CMK (cell line): ENCODE measurements at regions not wholly inside any gene's neighbourhood (a gene's known extent, or its start where the extent isn't known, plus 50 kb on each side); places are given as distances from the start of the nearest gene placed in this dataset.
"Not testable (repeated sequence)": the region's sequence is repeated elsewhere in the genome, so short reads cannot be mapped to it uniquely, and the experiment has no call there.

ENCODE experiments used
- DNase-seq: peaks from one replicate; pipeline ENCODE4 v3.0.0-alpha.2; 2010; ENCODE audit warnings: low read depth

GRCh38 chr11:37171451-37171850, 573.4 kb upstream of the RAG2 start:
- DNase-seq = no peak

DNA sequence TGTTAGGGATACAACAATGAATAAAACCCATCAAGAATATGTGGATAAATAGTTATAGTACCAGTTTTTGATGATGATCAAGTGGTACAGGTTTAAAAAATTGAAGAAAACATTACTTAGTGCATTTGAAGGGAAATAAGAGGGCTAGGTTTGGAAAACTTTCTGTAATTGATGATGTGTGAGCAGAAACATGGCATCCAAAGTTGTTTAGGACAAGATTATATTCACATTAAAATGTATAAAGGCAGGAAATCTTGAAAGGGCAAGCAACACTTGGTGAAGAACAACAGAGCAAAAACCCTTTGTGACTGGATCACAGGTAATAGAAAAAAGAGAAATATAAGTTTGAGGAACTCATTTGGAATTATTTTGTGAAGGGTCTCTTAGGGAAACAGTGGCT, 572.3 kb upstream of the RAG2 start:
- DNase-seq = no peak

DNA sequence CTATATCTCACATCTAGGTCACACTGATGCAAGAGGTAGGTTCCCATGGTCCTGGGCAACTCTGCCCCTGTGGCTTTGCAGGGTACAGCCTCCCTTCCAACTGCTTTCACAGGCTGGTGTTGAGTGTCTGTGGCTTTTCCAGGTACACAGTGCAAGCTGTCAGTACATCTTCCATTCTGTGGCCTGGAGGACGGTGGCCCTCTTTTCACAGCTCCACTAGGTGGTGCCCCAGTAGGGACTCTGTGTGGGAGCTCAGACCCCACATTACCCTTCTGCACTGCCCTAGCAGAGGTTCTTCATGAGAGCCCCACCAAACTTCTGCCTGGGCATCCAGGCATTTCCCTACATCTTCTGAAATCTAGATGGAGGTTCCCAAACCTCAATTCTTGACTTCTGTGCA, 547.4 kb upstream of the RAG2 start:
- not testable (repeated sequence) for DNase-seq

GRCh38 chr11:37142591-37142990, 544.6 kb upstream of the RAG2 start:
- no peak for DNase-seq

- DNase-seq = no peak
Measured at GRCh38 chr11:37141707-37142106, 543.7 kb upstream of the RAG2 start.

DNA sequence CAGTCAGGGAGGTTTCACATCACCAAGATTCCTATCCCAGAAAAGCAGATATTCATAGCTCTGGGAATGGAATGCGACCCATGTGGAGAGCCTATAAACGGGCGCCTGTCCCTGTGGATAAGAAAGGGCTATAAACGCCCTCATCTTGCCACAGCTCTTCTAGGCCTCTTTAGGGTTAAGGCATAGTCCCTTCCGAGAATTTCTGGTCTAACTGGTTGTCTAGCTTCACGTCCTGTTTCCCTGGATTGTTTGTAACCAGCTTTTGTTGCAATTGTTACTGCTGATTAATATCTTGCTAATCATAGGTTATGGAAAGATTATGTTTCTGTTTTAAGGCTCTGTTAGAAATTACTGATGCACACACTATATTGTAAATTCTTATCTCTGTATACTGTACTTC, 537.6 kb upstream of the RAG2 start:
- DNase-seq = not testable (repeated sequence)

GRCh38 chr11:37134637-37135036, 536.6 kb upstream of the RAG2 start:
- DNase-seq = no peak

GRCh38 chr11:37124384-37124783, 526.3 kb upstream of the RAG2 start:
- no peak for DNase-seq

GRCh38 chr11:37115963-37116362, 517.9 kb upstream of the RAG2 start:
- no peak for DNase-seq

- DNase-seq = no peak
Measured at GRCh38 chr11:37110385-37110784, 512.3 kb upstream of the RAG2 start.

- no peak for DNase-seq
Measured at GRCh38 chr11:37109286-37109585, 511.2 kb upstream of the RAG2 start.

DNA sequence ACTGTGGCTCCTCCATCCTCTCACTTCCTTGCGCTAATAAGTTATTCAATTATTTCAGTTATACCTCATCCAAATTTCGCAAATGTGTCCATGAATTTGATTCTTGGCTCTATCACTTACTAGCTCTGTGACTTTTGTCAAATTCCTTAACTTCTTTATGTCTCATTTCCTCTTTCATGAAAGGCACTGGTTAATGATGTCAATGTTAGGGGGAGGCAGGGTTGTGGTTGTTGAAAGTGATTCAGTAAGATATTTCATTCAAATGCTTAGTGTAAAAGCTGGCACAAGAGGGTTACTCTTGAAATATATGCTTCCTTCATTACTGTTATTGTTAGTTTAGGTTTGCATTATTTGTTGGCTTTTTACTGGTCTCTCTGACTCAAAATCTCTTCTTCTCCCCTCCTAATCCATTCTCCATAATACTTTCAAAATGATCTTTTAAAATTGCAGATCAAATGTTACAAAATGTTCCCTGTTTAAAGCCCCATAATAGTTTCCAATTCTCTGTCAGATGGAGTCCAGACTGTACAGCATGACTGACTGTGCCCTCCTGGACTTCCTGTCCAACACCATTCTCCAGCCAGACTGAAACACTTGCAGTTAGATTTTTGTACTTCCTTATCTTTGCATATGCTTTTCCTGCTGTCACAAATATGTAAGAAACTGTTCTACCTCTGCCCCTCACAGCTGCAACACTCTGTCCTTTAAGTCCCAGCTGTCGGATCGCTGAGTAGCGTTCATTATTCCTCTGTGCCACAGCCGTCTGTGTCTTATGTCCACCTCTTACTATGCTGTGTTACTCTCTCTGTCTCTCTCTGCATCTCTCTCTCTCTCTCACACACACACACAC, 510.6 kb upstream of the RAG2 start:
- peak; percentile 5 for DNase-seq

DNA sequence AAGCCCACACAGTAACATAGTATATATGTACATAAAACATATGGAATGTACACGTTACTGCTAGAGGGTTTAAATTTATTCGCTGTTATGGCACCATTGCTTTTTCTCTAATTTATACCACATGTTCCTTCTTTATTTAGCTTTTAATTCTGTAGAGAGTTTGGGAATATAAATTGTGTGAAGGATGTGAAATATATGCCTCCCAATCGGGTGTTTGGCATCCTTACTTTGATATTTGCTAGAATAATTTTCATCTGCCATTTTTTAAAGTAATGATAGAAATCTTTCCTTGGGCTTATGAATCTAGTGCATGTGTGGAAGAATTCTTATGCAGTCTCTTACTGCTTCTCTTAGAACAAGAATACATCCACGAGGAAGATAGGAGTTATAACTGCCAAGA, 509.8 kb upstream of the RAG2 start:
- DNase-seq = no peak

DNA sequence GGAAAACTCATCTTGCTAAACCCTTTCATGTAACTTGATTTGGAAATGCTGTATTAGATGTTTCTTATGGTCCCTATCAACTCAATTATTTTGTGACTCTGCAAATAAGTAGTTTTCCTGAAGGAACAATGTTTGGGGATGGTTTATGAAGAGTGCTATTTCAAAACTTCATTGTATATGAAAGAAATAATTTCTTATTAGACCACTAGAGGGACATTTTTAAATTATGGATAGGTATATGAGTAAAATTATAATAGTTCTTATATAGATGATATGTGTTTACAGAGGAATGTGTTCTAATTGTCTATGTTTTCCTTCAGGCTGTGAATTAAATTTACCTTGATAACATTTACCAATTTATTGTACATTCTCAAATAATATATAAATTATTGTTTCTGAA, 509.4 kb upstream of the RAG2 start:
- DNase-seq = no peak

GRCh38 chr11:37105427-37105826, 507.4 kb upstream of the RAG2 start:
- DNase-seq = no peak

DNA sequence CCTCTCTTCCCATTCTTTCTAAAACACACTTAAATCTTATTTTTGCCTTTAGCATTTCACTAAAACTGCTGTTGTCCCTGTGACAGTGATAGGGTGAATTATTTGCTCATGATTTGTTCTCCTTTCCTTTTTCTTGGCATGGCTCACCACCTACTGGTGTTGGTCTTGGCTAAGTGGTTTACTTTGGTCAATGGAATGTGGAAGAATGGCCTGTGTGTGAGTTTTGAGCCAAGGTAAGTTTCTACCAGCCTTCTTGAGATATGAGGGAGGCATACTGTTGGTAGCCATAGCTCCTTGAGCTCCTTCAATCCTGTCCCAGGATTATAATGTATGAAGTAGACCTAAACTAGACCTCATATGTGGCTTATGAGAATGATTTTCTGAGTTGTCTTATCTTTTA, 506.3 kb upstream of the RAG2 start:
- DNase-seq = no peak

DNA sequence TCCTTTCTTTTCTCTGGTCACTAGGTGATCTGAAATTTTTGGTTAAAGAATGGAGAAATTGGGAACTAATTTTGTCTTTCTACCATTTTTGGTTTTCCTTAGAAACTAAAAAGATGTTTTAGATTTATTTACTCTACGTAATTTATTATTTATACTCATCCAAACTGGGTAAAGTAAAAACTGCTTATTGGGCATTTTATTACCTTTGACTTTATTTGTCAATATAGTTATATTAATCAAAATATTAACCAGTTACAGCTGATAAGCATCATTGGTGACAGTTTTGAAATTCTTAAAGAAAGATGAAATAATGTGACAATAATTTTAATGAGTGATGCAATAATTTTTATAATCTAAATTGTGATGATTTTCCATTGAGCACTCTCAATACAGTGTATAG, 502.0 kb upstream of the RAG2 start:
- DNase-seq = no peak

- no peak for DNase-seq
Measured at GRCh38 chr11:37092487-37092886, 494.5 kb upstream of the RAG2 start.

DNA sequence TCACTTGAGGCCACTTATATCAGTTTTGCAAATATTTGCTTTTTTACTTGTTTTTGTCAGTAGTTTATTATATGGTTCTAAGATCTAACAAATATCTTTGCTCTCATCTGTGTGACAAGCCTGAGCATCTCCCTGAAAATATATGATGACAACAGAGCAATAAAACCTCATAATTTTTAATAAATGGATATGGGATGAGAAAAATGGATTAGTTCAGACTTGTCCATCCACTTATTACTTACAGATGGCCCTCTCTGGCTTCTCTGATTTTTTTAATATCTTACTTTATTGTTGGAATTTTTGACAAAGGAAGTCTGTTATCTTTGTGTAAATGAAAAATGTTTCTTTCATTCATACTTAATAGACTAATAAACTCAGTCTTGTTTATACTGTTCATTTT, 491.4 kb upstream of the RAG2 start:
- DNase-seq = no peak

DNA sequence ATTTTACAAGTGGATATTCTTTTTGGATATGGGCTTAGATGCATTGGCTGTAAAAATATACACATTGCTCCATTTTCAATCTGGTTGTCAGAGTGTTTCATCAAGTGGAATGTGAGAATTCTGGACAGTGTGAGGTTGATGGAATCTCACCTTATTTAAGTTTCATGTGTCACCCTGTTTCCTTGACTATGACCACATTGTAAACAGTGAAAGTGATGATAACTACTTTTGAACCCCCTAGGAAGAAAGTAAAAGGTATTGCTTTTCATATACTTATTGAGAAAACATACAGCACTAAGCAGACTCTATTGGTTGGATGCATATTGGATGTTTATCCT, 490.5 kb upstream of the RAG2 start:
- DNase-seq = no peak

DNA sequence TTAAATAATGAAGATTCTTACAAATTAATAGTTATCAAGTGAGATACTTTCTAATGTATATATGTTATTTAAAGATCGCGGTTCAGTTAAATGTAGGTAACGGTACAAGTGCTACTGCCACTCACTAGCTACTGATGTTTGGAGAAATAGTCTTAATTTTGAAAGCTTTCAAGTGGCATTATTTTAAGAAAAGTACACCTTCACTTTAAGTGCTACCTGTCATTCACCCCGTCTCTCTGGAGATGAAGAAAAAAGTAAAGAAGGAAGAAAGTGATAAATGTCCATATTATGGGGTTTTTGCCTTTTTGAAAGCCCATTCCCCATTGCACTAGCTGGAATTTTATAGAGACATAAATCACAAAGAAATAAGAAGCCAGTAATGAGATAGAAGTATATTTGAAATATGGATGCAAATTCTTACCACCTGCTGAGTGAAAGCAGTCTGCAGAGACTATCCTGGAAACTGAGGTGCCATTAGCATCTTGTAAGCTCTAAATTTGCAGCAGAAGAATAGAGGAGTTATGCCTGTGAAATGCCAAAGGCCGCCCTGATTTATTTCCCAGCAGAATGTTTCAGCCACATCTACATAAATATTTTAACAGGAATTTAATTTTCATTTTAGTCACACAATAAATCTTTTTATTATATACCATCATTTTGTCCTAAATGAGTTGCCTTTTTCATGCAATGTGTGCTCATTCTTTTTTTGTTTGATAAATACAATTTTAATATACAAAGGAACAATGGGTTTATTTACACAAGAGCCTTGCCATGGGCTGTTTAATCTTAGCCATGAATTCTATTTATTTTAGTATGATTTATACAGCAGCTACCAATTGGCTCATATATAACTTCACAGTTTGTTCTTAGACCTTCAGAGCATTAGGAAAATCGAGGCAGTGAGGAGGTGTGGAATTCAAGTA, 489.9 kb upstream of the RAG2 start:
- no peak for DNase-seq

GRCh38 chr11:37078521-37078920, 480.5 kb upstream of the RAG2 start:
- no peak for DNase-seq

- DNase-seq = no peak
Measured at GRCh38 chr11:37076866-37077265, 478.8 kb upstream of the RAG2 start.
